ENCODE measurements at regions not wholly inside any gene's neighbourhood (a gene's known extent, or its start where the extent isn't known, plus 50 kb on each side); places are given as distances from the start of the nearest gene placed in this dataset.

DNA sequence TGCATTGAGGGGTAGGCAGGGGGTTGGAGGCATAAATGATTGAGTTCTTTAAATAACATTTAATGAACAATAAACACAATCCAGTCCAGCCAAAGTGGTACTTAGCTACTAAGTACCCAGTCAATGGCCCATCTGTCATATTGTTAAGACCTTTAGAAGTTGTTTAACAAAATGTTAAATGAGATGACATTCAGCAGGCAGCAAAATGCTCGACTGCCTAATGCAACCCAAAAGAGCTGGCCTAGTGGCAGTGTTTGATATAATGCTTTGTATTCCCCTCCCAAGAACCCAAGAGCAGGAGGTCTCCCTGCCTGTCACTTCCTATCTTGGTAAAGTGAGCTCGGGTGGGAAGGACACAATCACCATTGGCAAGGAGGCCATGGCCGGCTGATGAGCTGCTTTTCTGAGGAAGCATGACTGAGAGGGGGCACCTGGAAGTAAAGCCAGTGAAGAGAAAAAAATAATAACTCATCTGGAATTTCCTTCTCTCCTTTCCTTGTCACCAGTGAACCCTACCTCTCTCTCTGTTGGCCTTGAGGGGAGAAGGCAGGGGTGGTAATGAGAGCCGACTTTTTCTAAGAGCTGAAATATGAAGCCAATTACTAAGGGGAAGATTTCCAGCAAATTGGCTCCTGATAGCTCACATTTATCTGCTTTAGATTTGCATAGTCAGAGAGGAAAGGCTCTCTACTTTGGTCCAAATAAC lies 140.6 kb downstream of the C1D start:
- H3K9me3 ChIP-seq (ENCODE audit: control insufficient read depth in 2 of 2, insufficient read depth in 1 of 2, low read depth in 1 of 2, low read length in 1 of 2) = no peaks in the 10 kb centered on the region
- no peaks in the 10 kb centered on the region for H3K4me1 ChIP-seq (ENCODE audit: control insufficient read depth in 3 of 3, insufficient read depth in 2 of 3, low read depth in 1 of 3, low read length in 2 of 3)
- H3K27ac ChIP-seq (ENCODE audit: low read depth in 1 of 3, low read length in 2 of 3) = no peak overlapping the region
- WGBS, 3 donors = 70 to 78% (median 74%) methylated on average over 4 of the region's 4 CpGs
- DNase-seq = no peak
- H3K36me3 ChIP-seq (ENCODE audit: control insufficient read depth in 3 of 3, insufficient read depth in 2 of 3, low read depth in 1 of 3, low read length in 3 of 3) = no peaks in the 10 kb centered on the region
- no peak overlapping the region for H3K4me3 ChIP-seq (ENCODE audit: low read depth in 1 of 3, low read length in 3 of 3)
- FAIRE-seq = no peak
- no peaks in the 10 kb centered on the region for H3K27me3 ChIP-seq (ENCODE audit: control insufficient read depth in 3 of 3, insufficient read depth in 3 of 3, low read length in 3 of 3)

DNA sequence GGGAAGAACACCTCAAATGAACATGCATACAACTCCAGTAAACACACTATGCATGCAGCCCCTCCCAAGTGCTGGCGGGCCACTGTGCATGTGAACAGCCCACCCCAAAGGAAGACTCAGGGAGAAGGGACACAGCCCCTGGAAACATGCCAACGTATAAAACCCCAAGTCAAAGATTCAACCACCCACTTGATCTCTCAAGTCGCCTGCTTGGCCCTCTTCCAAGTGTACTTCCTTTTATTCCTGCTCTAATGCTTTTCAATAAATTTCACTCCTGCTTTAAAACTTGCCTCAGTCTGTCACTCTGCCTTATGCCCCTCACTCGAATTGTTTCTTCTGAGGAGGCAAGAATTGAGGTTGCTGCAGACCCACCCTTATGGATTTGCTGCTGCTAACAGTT lies 139.1 kb downstream of the C1D start:
- FAIRE-seq = no peak
- no peak for DNase-seq
- WGBS, 3 donors = 39 to 45% (median 40%) methylated on average over 4 of the region's 4 CpGs

GRCh38 chr2:67927501-67927900 lies 135.3 kb downstream of the C1D start:
- no peak for DNase-seq
- H3K27me3 ChIP-seq (ENCODE audit: control insufficient read depth in 3 of 3, insufficient read depth in 3 of 3, low read length in 3 of 3) = peaks cover 0 to 4% (median 2%) of the 10 kb centered on the region in 3 donors
- no peak overlapping the region for H3K4me3 ChIP-seq (ENCODE audit: low read depth in 1 of 3, low read length in 3 of 3)
- H3K36me3 ChIP-seq (ENCODE audit: control insufficient read depth in 3 of 3, insufficient read depth in 2 of 3, low read depth in 1 of 3, low read length in 3 of 3) = no peaks in the 10 kb centered on the region
- H3K27ac ChIP-seq (ENCODE audit: low read depth in 1 of 3, low read length in 2 of 3) = no peak overlapping the region
- H3K9me3 ChIP-seq (ENCODE audit: control insufficient read depth in 2 of 2, insufficient read depth in 1 of 2, low read depth in 1 of 2, low read length in 1 of 2) = no peaks in the 10 kb centered on the region
- WGBS, 3 donors = 76 to 83% (median 79%) methylated on average over 3 of the region's 3 CpGs
- no peak for FAIRE-seq
- H3K4me1 ChIP-seq (ENCODE audit: control insufficient read depth in 3 of 3, insufficient read depth in 2 of 3, low read depth in 1 of 3, low read length in 2 of 3) = no peaks in the 10 kb centered on the region

More for the DNA sequence above, 139.1 kb downstream of the C1D start:
- no peaks in the 10 kb centered on the region for H3K9me3 ChIP-seq (ENCODE audit: control insufficient read depth in 2 of 2, insufficient read depth in 1 of 2, low read depth in 1 of 2, low read length in 1 of 2)
- H3K4me1 ChIP-seq (ENCODE audit: control insufficient read depth in 3 of 3, insufficient read depth in 2 of 3, low read depth in 1 of 3, low read length in 2 of 3) = no peaks in the 10 kb centered on the region
- no peaks in the 10 kb centered on the region for H3K36me3 ChIP-seq (ENCODE audit: control insufficient read depth in 3 of 3, insufficient read depth in 2 of 3, low read depth in 1 of 3, low read length in 3 of 3)
- no peak overlapping the region for H3K27ac ChIP-seq (ENCODE audit: low read depth in 1 of 3, low read length in 2 of 3)
- no peak overlapping the region for H3K4me3 ChIP-seq (ENCODE audit: low read depth in 1 of 3, low read length in 3 of 3)
- H3K27me3 ChIP-seq (ENCODE audit: control insufficient read depth in 3 of 3, insufficient read depth in 3 of 3, low read length in 3 of 3) = no peaks in the 10 kb centered on the region

DNA sequence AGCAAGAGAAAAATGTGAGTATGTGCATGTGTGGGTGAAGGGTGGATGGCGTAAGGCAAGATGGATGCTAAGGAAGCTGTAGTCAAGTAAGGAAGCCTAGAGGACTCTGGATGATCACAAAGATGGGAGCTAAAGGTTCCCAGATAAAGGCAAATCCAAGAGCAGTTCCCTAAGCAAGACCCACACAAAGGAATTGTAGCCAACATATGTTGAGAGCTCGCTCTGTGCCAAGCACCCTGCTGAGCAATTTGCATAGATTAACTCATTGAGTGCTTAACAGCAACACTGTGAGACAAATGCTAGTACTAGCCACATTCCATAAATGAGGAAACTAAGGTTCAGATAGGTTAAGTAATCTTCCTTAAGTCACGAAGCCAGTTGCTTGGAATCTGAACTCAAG lies 132.6 kb downstream of the C1D start:
- no peak for FAIRE-seq
- Histone ChIP-seq H3K4me3 (ENCODE audit: low read depth in 1 of 3, low read length in 3 of 3) (no peak overlapping the region), H3K9me3 (ENCODE audit: control insufficient read depth in 2 of 2, insufficient read depth in 1 of 2, low read depth in 1 of 2, low read length in 1 of 2) (no peaks in the 10 kb centered on the region), H3K36me3 (ENCODE audit: control insufficient read depth in 3 of 3, insufficient read depth in 2 of 3, low read depth in 1 of 3, low read length in 3 of 3) (no peaks in the 10 kb centered on the region), H3K27ac (ENCODE audit: low read depth in 1 of 3, low read length in 2 of 3) (no peak overlapping the region), H3K4me1 (ENCODE audit: control insufficient read depth in 3 of 3, insufficient read depth in 2 of 3, low read depth in 1 of 3, low read length in 2 of 3) (no peaks in the 10 kb centered on the region), H3K27me3 (ENCODE audit: control insufficient read depth in 3 of 3, insufficient read depth in 3 of 3, low read length in 3 of 3) (peaks cover 0 to 4% (median 2%) of the 10 kb centered on the region in 3 donors)
- no peak for DNase-seq
- 73 to 82% (median 74%) methylated on average over 3 of the region's 3 CpGs for WGBS, 3 donors

GRCh38 chr2:67936969-67937368 lies 125.8 kb downstream of the C1D start:
- WGBS, 3 donors = 72 to 93% (median 90%) methylated on average over 3 of the region's 3 CpGs

GRCh38 chr2:67938053-67938452 lies 124.8 kb downstream of the C1D start:
- no peaks in the 10 kb centered on the region for H3K27me3 ChIP-seq (ENCODE audit: control insufficient read depth in 3 of 3, insufficient read depth in 3 of 3, low read length in 3 of 3)
- H3K9me3 ChIP-seq (ENCODE audit: control insufficient read depth in 2 of 2, insufficient read depth in 1 of 2, low read depth in 1 of 2, low read length in 1 of 2) = no peaks in the 10 kb centered on the region
- H3K27ac ChIP-seq (ENCODE audit: low read depth in 1 of 3, low read length in 2 of 3) = no peak overlapping the region
- H3K4me3 ChIP-seq (ENCODE audit: low read depth in 1 of 3, low read length in 3 of 3) = no peak overlapping the region
- WGBS, 3 donors = 62 to 74% (median 73%) methylated on average over 2 of the region's 2 CpGs
- DNase-seq (no peak), FAIRE-seq (no peak)
- no peaks in the 10 kb centered on the region for H3K36me3 ChIP-seq (ENCODE audit: control insufficient read depth in 3 of 3, insufficient read depth in 2 of 3, low read depth in 1 of 3, low read length in 3 of 3)
- no peaks in the 10 kb centered on the region for H3K4me1 ChIP-seq (ENCODE audit: control insufficient read depth in 3 of 3, insufficient read depth in 2 of 3, low read depth in 1 of 3, low read length in 2 of 3)

More at GRCh38 chr2:67936969-67937368, 125.8 kb downstream of the C1D start:
- FAIRE-seq = no peak
- H3K27me3 ChIP-seq (ENCODE audit: control insufficient read depth in 3 of 3, insufficient read depth in 3 of 3, low read length in 3 of 3) = no peaks in the 10 kb centered on the region
- no peaks in the 10 kb centered on the region for H3K36me3 ChIP-seq (ENCODE audit: control insufficient read depth in 3 of 3, insufficient read depth in 2 of 3, low read depth in 1 of 3, low read length in 3 of 3)
- no peaks in the 10 kb centered on the region for H3K4me1 ChIP-seq (ENCODE audit: control insufficient read depth in 3 of 3, insufficient read depth in 2 of 3, low read depth in 1 of 3, low read length in 2 of 3)
- no peak overlapping the region for H3K27ac ChIP-seq (ENCODE audit: low read depth in 1 of 3, low read length in 2 of 3)
- DNase-seq = no peak
- H3K9me3 ChIP-seq (ENCODE audit: control insufficient read depth in 2 of 2, insufficient read depth in 1 of 2, low read depth in 1 of 2, low read length in 1 of 2) = no peaks in the 10 kb centered on the region
- H3K4me3 ChIP-seq (ENCODE audit: low read depth in 1 of 3, low read length in 3 of 3) = no peak overlapping the region

GRCh38 chr2:67945056-67945455 lies 117.7 kb downstream of the C1D start:
- FAIRE-seq (no peak), DNase-seq (no peak)
- Histone ChIP-seq H3K9me3 (ENCODE audit: control insufficient read depth in 2 of 2, insufficient read depth in 1 of 2, low read depth in 1 of 2, low read length in 1 of 2) (no peaks in the 10 kb centered on the region), H3K27ac (ENCODE audit: low read depth in 1 of 3, low read length in 2 of 3) (no peak overlapping the region), H3K27me3 (ENCODE audit: control insufficient read depth in 3 of 3, insufficient read depth in 3 of 3, low read length in 3 of 3) (no peaks in the 10 kb centered on the region), H3K4me3 (ENCODE audit: low read depth in 1 of 3, low read length in 3 of 3) (no peak overlapping the region), H3K4me1 (ENCODE audit: control insufficient read depth in 3 of 3, insufficient read depth in 2 of 3, low read depth in 1 of 3, low read length in 2 of 3) (no peaks in the 10 kb centered on the region), H3K36me3 (ENCODE audit: control insufficient read depth in 3 of 3, insufficient read depth in 2 of 3, low read depth in 1 of 3, low read length in 3 of 3) (no peaks in the 10 kb centered on the region)
- 87 to 93% (median 92%) methylated on average over 4 of the region's 4 CpGs for WGBS, 3 donors

- H3K9me3 ChIP-seq (ENCODE audit: control insufficient read depth in 2 of 2, insufficient read depth in 1 of 2, low read depth in 1 of 2, low read length in 1 of 2) = no peaks in the 10 kb centered on the region
- H3K36me3 ChIP-seq (ENCODE audit: control insufficient read depth in 3 of 3, insufficient read depth in 2 of 3, low read depth in 1 of 3, low read length in 3 of 3) = no peaks in the 10 kb centered on the region
- H3K4me3 ChIP-seq (ENCODE audit: low read depth in 1 of 3, low read length in 3 of 3) = no peak overlapping the region
- no peak for DNase-seq
- no peak overlapping the region for H3K27ac ChIP-seq (ENCODE audit: low read depth in 1 of 3, low read length in 2 of 3)
- H3K27me3 ChIP-seq (ENCODE audit: control insufficient read depth in 3 of 3, insufficient read depth in 3 of 3, low read length in 3 of 3) = no peaks in the 10 kb centered on the region
- 59 to 83% (median 72%) methylated on average over 4 of the region's 4 CpGs for WGBS, 3 donors
- no peak for FAIRE-seq
- H3K4me1 ChIP-seq (ENCODE audit: control insufficient read depth in 3 of 3, insufficient read depth in 2 of 3, low read depth in 1 of 3, low read length in 2 of 3) = no peaks in the 10 kb centered on the region
Measured at GRCh38 chr2:67945940-67946339, 116.9 kb downstream of the C1D start.

- no peaks in the 10 kb centered on the region for H3K9me3 ChIP-seq (ENCODE audit: control insufficient read depth in 2 of 2, insufficient read depth in 1 of 2, low read depth in 1 of 2, low read length in 1 of 2)
- no peaks in the 10 kb centered on the region for H3K27me3 ChIP-seq (ENCODE audit: control insufficient read depth in 3 of 3, insufficient read depth in 3 of 3, low read length in 3 of 3)
- H3K27ac ChIP-seq (ENCODE audit: low read depth in 1 of 3, low read length in 2 of 3) = no peak overlapping the region
- no peak for DNase-seq
- no peak overlapping the region for H3K4me3 ChIP-seq (ENCODE audit: low read depth in 1 of 3, low read length in 3 of 3)
- H3K4me1 ChIP-seq (ENCODE audit: control insufficient read depth in 3 of 3, insufficient read depth in 2 of 3, low read depth in 1 of 3, low read length in 2 of 3) = peaks cover 0 to 3% (median 0%) of the 10 kb centered on the region in 3 donors
- no peaks in the 10 kb centered on the region for H3K36me3 ChIP-seq (ENCODE audit: control insufficient read depth in 3 of 3, insufficient read depth in 2 of 3, low read depth in 1 of 3, low read length in 3 of 3)
- FAIRE-seq = no peak
Measured at GRCh38 chr2:67948057-67948456, 114.7 kb downstream of the C1D start.

All from small intestine (tissue), 7 donors.